HCT116 (cell line): ENCODE measurements at regions not wholly inside any gene's neighbourhood (a gene's known extent, or its start where the extent isn't known, plus 50 kb on each side); places are given as distances from the start of the nearest gene placed in this dataset.

ENCODE experiments used
- ATAC-seq: fragments of 200-7000 bp; cut with Tn5 transposase; 2 replicates; pipeline ENCODE4 v1.9.1; 2020; ENCODE audit warnings: mild to moderate bottlenecking, moderate library complexity
- BruUV-seq: library from RNA; stranded (reverse); fragments of 400-500 nt; replicated peaks from 2 replicates; lab custom pipeline; 2021; lab: Mats Ljungman, UMichigan
- CTCF ChIA-PET: fragments of 300-600 bp; sonication (Branson Sonifier 250); formaldehyde crosslinking; loops from one replicate; lab custom pipeline; 2021; ENCODE audit warnings: antibody characterized with exemption; lab: Charles Lee
- POLR2A ChIA-PET: fragments of 300-600, 350-600 bp; sonication (Branson Sonifier 250); formaldehyde crosslinking; loops from one replicate; lab custom pipeline; 2021; ENCODE audit warnings: antibody characterized with exemption; lab: Charles Lee
- RAD21 ChIA-PET, 2 experiments: fragments of 300-600 bp; sonication (Branson Sonifier 250); formaldehyde crosslinking; loops; one replicate each; lab custom pipeline; 2023; ENCODE audit warnings: low total read pairs in 2 of 2; ENCODE audit not compliant: uncharacterized antibody in 2 of 2, unreplicated experiment in 2 of 2, low non-redundant PET in 1 of 2; lab: Charles Lee
- DNase-seq: peaks from one replicate; pipeline ENCODE4 v3.0.0-alpha.2; 2010; ENCODE audit warnings: low read depth, low spot score
- H2AFZ ChIP-seq: fragments of 200-600 bp; shearing (Covaris generic), sonication (generic); 2 replicates; pipeline ENCODE4 v1.6.1; 2017; ENCODE audit warnings: low read depth, mixed run types, mixed read lengths, antibody characterized with exemption, low read length; ENCODE audit not compliant: poor library complexity, severe bottlenecking
- H3K27ac ChIP-seq: 2 replicates; pipeline ENCODE4 v1.5.1; 2012; ENCODE audit warnings: low read depth, low read length
- H3K27me3 ChIP-seq: fragments of 200-600 bp; sonication (generic); 2 replicates; pipeline ENCODE4 v1.6.1; 2016; ENCODE audit warnings: mixed run types, low read length, mixed read lengths; ENCODE audit not compliant: insufficient read depth
- H3K36me3 ChIP-seq, 2 experiments: fragments of 200-500 bp in 1 of 2; fragments of 200-600 bp in 1 of 2; sonication (Bioruptor generic) in 1 of 2; sonication (generic) in 1 of 2; 2 replicates each; pipeline versions ENCODE4 v1.5.1 to v1.6.1; 2014 to 2016; ENCODE audit warnings: low read length in 2 of 2, inconsistent platforms in 1 of 2, mixed read lengths in 1 of 2, mixed run types in 1 of 2; ENCODE audit not compliant: insufficient read depth in 2 of 2, control insufficient read depth in 1 of 2
- H3K4me1 ChIP-seq, 2 experiments: fragments of 200-600 bp in 1 of 2; sonication (generic) in 1 of 2; 2 replicates each; pipeline versions ENCODE4 v1.5.1 to v1.6.1; 2012 to 2017; ENCODE audit warnings: low read length in 2 of 2, inconsistent platforms in 1 of 2, mild to moderate bottlenecking in 1 of 2, mixed read lengths in 1 of 2, mixed run types in 1 of 2, moderate library complexity in 1 of 2; ENCODE audit not compliant: insufficient read depth in 2 of 2, control insufficient read depth in 1 of 2
- H3K4me2 ChIP-seq: fragments of 200-600 bp; sonication (generic); 2 replicates; pipeline ENCODE4 v1.6.1; 2017; ENCODE audit warnings: mixed run types, low read length, mixed read lengths
- H3K4me3 ChIP-seq, 2 experiments: fragments of 200-600 bp in 1 of 2; sonication (generic) in 1 of 2; replicated peaks in 1 of 2; 2 replicates each; pipeline ENCODE4 v1.5.1; 2011 to 2016; ENCODE audit warnings: low read length in 2 of 2, control low read depth in 1 of 2, low read depth in 1 of 2, mild to moderate bottlenecking in 1 of 2, mixed read lengths in 1 of 2, mixed run types in 1 of 2
- H3K79me2 ChIP-seq: fragments of 200-600 bp; sonication (generic); 2 replicates; pipeline ENCODE4 v1.6.1; 2017; ENCODE audit warnings: mild to moderate bottlenecking, mixed run types, low read length, moderate library complexity, mixed read lengths; ENCODE audit not compliant: insufficient read depth
- H3K9ac ChIP-seq: fragments of 200-600 bp; sonication (generic); 2 replicates; pipeline ENCODE4 v1.6.1; 2016; ENCODE audit warnings: low read length, mixed read lengths
- H3K9me2 ChIP-seq: fragments of 200-600 bp; sonication (generic), shearing (Covaris generic); 2 replicates; pipeline ENCODE4 v1.6.1; 2017; ENCODE audit warnings: mixed run types, mild to moderate bottlenecking, moderate library complexity; ENCODE audit not compliant: insufficient read depth
- H3K9me3 ChIP-seq, 2 experiments: fragments of 200-500 bp in 1 of 2; fragments of 200-600 bp in 1 of 2; sonication (Bioruptor generic) in 1 of 2; sonication (generic) in 1 of 2; 2 replicates each; pipeline ENCODE4 v1.6.1; 2014 to 2017; ENCODE audit warnings: low read length in 2 of 2, mixed read lengths in 2 of 2, inconsistent platforms in 1 of 2, low read depth in 1 of 2, mild to moderate bottlenecking in 1 of 2, mixed run types in 1 of 2, moderate library complexity in 1 of 2; ENCODE audit not compliant: control insufficient read depth in 1 of 2, insufficient read depth in 1 of 2
- H4K20me1 ChIP-seq: fragments of 200-600 bp; sonication (generic), shearing (Covaris generic); 2 replicates; pipeline ENCODE4 v1.6.1; 2017; ENCODE audit warnings: mixed run types, mild to moderate bottlenecking, moderate library complexity; ENCODE audit not compliant: insufficient read depth
- CEBPB ChIP-seq: IDR thresholded peaks from 2 replicates; pipeline ENCODE4 v1.6.1; 2012; ENCODE audit warnings: low read depth
- EGR1 ChIP-seq: IDR thresholded peaks from 2 replicates; pipeline ENCODE4 v1.6.1; 2012; ENCODE audit warnings: low read depth
- ELF1 ChIP-seq: IDR thresholded peaks from 2 replicates; pipeline ENCODE4 v1.6.1; 2012; ENCODE audit warnings: low read depth, borderline replicate concordance
- EZH2phosphoT487 ChIP-seq: fragments of 200-600 bp; IDR thresholded peaks from 2 replicates; pipeline ENCODE4 v1.6.1; 2018; ENCODE audit warnings: antibody characterized with exemption, borderline replicate concordance
- JUND ChIP-seq: IDR thresholded peaks from 2 replicates; pipeline ENCODE4 v1.6.1; 2012
- POLR2AphosphoS5 ChIP-seq: IDR thresholded peaks from 2 replicates; pipeline ENCODE4 v1.6.1; 2011; ENCODE audit warnings: mild to moderate bottlenecking, low read depth, low read length, moderate library complexity
- RAD21 ChIP-seq: IDR thresholded peaks from 2 replicates; pipeline ENCODE4 v1.6.1; 2012; ENCODE audit warnings: low read depth, mild to moderate bottlenecking
- REST ChIP-seq: IDR thresholded peaks from 2 replicates; pipeline ENCODE4 v1.6.1; 2012; ENCODE audit warnings: low read depth
- intact Hi-C: fragments of 100-400 bp; cut with micrococcal nuclease; formaldehyde crosslinking; loops from 2 replicates; pipeline ENCODE4 v1.10.0; 2022
- TF ChIP-seq, protein P1 (sequence below): IDR thresholded peaks from 2 replicates; pipeline ENCODE4 v1.6.1; 2011; ENCODE audit warnings: mild to moderate bottlenecking, low read length, moderate library complexity; ENCODE audit not compliant: insufficient replicate concordance; ENCODE audit errors: extremely low read depth

DNA sequence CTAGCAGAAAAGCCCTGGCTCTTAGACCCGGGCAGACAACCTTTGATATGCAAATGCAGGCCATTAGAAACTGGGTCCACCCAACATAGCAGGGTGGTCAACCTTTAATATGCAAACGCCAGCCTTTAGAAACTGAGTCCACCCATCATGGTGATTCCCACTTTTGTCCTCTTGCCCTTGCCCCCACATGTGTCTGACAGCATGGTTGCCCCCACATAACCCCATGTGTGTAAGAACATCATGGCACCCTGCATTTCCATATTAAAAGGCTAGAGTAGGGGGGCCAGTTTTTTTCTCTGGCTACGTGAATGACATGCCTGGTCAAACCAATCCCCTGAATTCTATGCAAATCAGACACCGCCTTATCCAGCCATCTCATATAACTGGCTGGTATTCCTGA is 273.2 kb upstream of the PRDM9 start:
- no peak for TF ChIP-seq REST
- TF ChIP-seq ELF1 = no peak
- TF ChIP-seq CEBPB = no peak
- TF ChIP-seq, protein P1, sequence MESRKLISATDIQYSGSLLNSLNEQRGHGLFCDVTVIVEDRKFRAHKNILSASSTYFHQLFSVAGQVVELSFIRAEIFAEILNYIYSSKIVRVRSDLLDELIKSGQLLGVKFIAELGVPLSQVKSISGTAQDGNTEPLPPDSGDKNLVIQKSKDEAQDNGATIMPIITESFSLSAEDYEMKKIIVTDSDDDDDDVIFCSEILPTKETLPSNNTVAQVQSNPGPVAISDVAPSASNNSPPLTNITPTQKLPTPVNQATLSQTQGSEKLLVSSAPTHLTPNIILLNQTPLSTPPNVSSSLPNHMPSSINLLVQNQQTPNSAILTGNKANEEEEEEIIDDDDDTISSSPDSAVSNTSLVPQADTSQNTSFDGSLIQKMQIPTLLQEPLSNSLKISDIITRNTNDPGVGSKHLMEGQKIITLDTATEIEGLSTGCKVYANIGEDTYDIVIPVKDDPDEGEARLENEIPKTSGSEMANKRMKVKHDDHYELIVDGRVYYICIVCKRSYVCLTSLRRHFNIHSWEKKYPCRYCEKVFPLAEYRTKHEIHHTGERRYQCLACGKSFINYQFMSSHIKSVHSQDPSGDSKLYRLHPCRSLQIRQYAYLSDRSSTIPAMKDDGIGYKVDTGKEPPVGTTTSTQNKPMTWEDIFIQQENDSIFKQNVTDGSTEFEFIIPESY = no peak
- TF ChIP-seq EGR1 = no peak
- TF ChIP-seq POLR2AphosphoS5 = no peak
- TF ChIP-seq JUND = no peak
- no peak for TF ChIP-seq RAD21
- no peak for TF ChIP-seq EZH2phosphoT487
- intact Hi-C loops = no loop called here
- Histone ChIP-seq H3K4me1 (no peaks in the 10 kb centered on the region), H3K4me3 (no peak overlapping the region), H3K27me3 (no peaks in the 10 kb centered on the region), H3K79me2 (no peaks in the 10 kb centered on the region), H3K27ac (no peak overlapping the region), H3K9ac (no peak overlapping the region), H4K20me1 (no peaks in the 10 kb centered on the region), H2AFZ (no peak overlapping the region), H3K9me3 (peaks cover 11 to 25% of the 10 kb centered on the region in 2 experiments; a peak in 2 of 4 replicates), H3K4me2 (no peak overlapping the region), H3K9me2 (no peaks in the 10 kb centered on the region), H3K36me3 (no peaks in the 10 kb centered on the region)
- ChIA-PET POLR2A (no interaction called here), CTCF (no interaction called here), RAD21 (no interaction called here)
- BruUV-seq = no TSS peak
- DNase-seq (no peak), ATAC-seq (no peak)
